GM23338 (cell line): ENCODE measurements at regions not wholly inside any gene's neighbourhood (a gene's known extent, or its start where the extent isn't known, plus 50 kb on each side); places are given as distances from the start of the nearest gene placed in this dataset.

Experiments
- ATAC-seq: fragments of 200-7000 bp; cut with Tn5 transposase; 3 replicates; pipeline ENCODE4 v1.9.1; 2020
- DNase-seq: peaks from one replicate; pipeline ENCODE4 v3.0.0-alpha.2; 2015; ENCODE audit warnings: low spot score
- H2AFZ ChIP-seq: fragments of 200-600 bp; sonication (generic); 2 replicates; pipeline ENCODE4 v1.8.0; 2016; ENCODE audit warnings: antibody characterized with exemption, mild to moderate bottlenecking, moderate library complexity
- H3F3A ChIP-seq: fragments of 200-600 bp; sonication (generic); replicated peaks from 2 replicates; pipeline ENCODE4 v1.8.0; 2017; ENCODE audit warnings: antibody characterized with exemption, mixed run types, low read depth
- H3K27ac ChIP-seq: fragments of 200-600 bp; sonication (generic); 2 replicates; pipeline ENCODE4 v1.6.1; 2016; ENCODE audit warnings: low read depth
- H3K27me3 ChIP-seq: fragments of 200-600 bp; sonication (generic); 2 replicates; pipeline ENCODE4 v1.8.0; 2016; ENCODE audit warnings: mild to moderate bottlenecking, mixed run types, moderate library complexity; ENCODE audit not compliant: insufficient read depth
- H3K36me3 ChIP-seq: fragments of 200-600 bp; sonication (generic); 2 replicates; pipeline ENCODE4 v1.8.0; 2016; ENCODE audit warnings: mild to moderate bottlenecking; ENCODE audit not compliant: insufficient read depth
- H3K4me1 ChIP-seq: fragments of 200-600 bp; sonication (generic); 2 replicates; pipeline ENCODE4 v1.8.0; 2016; ENCODE audit warnings: mild to moderate bottlenecking, moderate library complexity; ENCODE audit not compliant: insufficient read depth
- H3K4me2 ChIP-seq: fragments of 200-600 bp; sonication (generic); 2 replicates; pipeline ENCODE4 v1.7.1; 2017; ENCODE audit warnings: mixed run types
- H3K4me3 ChIP-seq: fragments of 200-600 bp; sonication (generic); 2 replicates; pipeline ENCODE4 v1.6.1; 2016; ENCODE audit warnings: mixed run types
- H3K79me2 ChIP-seq: fragments of 200-600 bp; sonication (generic); replicated peaks from 2 replicates; pipeline ENCODE4 v1.8.0; 2017; ENCODE audit warnings: mild to moderate bottlenecking; ENCODE audit not compliant: insufficient read depth
- H3K9me2 ChIP-seq: fragments of 200-600 bp; sonication (generic); 2 replicates; pipeline ENCODE4 v1.8.0; 2017; ENCODE audit not compliant: insufficient read depth
- H4K20me1 ChIP-seq: fragments of 200-600 bp; sonication (generic); replicated peaks from 2 replicates; pipeline ENCODE4 v1.8.0; 2017; ENCODE audit warnings: mild to moderate bottlenecking; ENCODE audit not compliant: insufficient read depth
- H3K27ac Mint-ChIP-seq: 2 replicates; pipeline ENCODE4 v1.8.0; 2020; ENCODE audit warnings: inconsistent platforms, mild to moderate bottlenecking, moderate library complexity, mixed read lengths
- H3K27me3 Mint-ChIP-seq: 3 replicates; pipeline ENCODE4 v1.8.0; 2022; ENCODE audit warnings: low read depth, mild to moderate bottlenecking, moderate library complexity, mixed read lengths, inconsistent platforms; ENCODE audit not compliant: insufficient read depth, poor library complexity
- H3K36me3 Mint-ChIP-seq: 3 replicates; pipeline ENCODE4 v1.8.0; 2021; ENCODE audit warnings: low read depth, mild to moderate bottlenecking, inconsistent platforms, moderate library complexity, mixed read lengths
- H3K4me1 Mint-ChIP-seq: 3 replicates; pipeline ENCODE4 v1.8.0; 2020; ENCODE audit warnings: mild to moderate bottlenecking, inconsistent platforms, mixed read lengths
- H3K4me3 Mint-ChIP-seq: 3 replicates; pipeline ENCODE4 v1.8.0; 2021; ENCODE audit warnings: moderate library complexity, mild to moderate bottlenecking, inconsistent platforms, mixed read lengths
- H3K9me3 Mint-ChIP-seq: 3 replicates; pipeline ENCODE4 v1.8.0; 2020; ENCODE audit warnings: moderate library complexity, mild to moderate bottlenecking, inconsistent platforms, mixed read lengths
- CREB1 ChIP-seq: fragments of 250-450 bp; sonication (Bioruptor Pico); IDR thresholded peaks from 2 replicates; pipeline ENCODE4 v1.5.0; 2020; ENCODE audit warnings: low read depth, mild to moderate bottlenecking, moderate library complexity
- ETS1 ChIP-seq: IDR thresholded peaks from 2 replicates; pipeline ENCODE4 v1.6.1; 2016; ENCODE audit warnings: antibody characterized with exemption
- EZH2 ChIP-seq: fragments of 200-600 bp; sonication (generic); IDR thresholded peaks from one replicate; pipeline ENCODE4 v1.8.0; 2017; ENCODE audit warnings: antibody characterized with exemption, mild to moderate bottlenecking, low read depth; ENCODE audit not compliant: unreplicated experiment
- EZH2phosphoT487 ChIP-seq: fragments of 200-600 bp; sonication (generic); IDR thresholded peaks from one replicate; pipeline ENCODE4 v1.8.1; 2018; ENCODE audit warnings: antibody characterized with exemption; ENCODE audit not compliant: unreplicated experiment
- REST ChIP-seq: IDR thresholded peaks from one replicate; pipeline ENCODE4 v1.6.1; 2018; ENCODE audit warnings: antibody characterized with exemption; ENCODE audit not compliant: unreplicated experiment
- STAT1 ChIP-seq: IDR thresholded peaks from one replicate; pipeline ENCODE4 v1.6.1; 2016; ENCODE audit warnings: antibody characterized with exemption; ENCODE audit not compliant: unreplicated experiment
- ZNF462 ChIP-seq: fragments of 250-450 bp; sonication (Bioruptor Pico); IDR thresholded peaks from 2 replicates; pipeline ENCODE4 v1.5.0; 2020; ENCODE audit warnings: mild to moderate bottlenecking, moderate library complexity
- TF ChIP-seq, protein P1 (sequence below), 2 experiments: fragments of 200-600 bp in 1 of 2; sonication (generic) in 1 of 2; conservative IDR thresholded peaks; 2 replicates each; pipeline versions ENCODE4 v1.5.1 to v1.6.1; 2016 to 2017; ENCODE audit warnings: antibody characterized with exemption in 2 of 2, low read depth in 2 of 2, mild to moderate bottlenecking in 2 of 2, moderate library complexity in 1 of 2

DNA sequence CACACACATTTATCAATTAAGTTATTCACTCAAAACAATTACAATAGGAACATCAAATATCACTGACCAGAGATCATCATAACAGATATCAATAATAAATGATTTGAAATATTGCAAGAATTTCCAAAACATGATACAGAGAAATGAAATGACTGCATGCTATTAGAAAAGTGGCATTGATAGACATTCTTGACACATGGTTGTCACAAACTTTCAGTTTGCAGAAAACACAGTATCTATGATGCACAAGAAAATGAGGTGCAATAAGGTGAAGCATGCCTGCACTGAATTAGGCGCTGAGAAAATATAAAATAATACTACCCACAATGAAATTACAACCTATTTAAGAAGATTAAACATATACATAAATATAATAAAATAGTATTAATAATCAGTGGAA is 198.0 kb upstream of the SYT1 start (continued):
- TF ChIP-seq, protein P1, sequence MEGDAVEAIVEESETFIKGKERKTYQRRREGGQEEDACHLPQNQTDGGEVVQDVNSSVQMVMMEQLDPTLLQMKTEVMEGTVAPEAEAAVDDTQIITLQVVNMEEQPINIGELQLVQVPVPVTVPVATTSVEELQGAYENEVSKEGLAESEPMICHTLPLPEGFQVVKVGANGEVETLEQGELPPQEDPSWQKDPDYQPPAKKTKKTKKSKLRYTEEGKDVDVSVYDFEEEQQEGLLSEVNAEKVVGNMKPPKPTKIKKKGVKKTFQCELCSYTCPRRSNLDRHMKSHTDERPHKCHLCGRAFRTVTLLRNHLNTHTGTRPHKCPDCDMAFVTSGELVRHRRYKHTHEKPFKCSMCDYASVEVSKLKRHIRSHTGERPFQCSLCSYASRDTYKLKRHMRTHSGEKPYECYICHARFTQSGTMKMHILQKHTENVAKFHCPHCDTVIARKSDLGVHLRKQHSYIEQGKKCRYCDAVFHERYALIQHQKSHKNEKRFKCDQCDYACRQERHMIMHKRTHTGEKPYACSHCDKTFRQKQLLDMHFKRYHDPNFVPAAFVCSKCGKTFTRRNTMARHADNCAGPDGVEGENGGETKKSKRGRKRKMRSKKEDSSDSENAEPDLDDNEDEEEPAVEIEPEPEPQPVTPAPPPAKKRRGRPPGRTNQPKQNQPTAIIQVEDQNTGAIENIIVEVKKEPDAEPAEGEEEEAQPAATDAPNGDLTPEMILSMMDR (conservative IDR thresholded peaks at IDR 0.05; ENCODE audit: low read depth in 2 of 2), result no peak
- no peak for TF ChIP-seq EZH2
- TF ChIP-seq EZH2phosphoT487, result no peak
- no peak for TF ChIP-seq REST

DNA sequence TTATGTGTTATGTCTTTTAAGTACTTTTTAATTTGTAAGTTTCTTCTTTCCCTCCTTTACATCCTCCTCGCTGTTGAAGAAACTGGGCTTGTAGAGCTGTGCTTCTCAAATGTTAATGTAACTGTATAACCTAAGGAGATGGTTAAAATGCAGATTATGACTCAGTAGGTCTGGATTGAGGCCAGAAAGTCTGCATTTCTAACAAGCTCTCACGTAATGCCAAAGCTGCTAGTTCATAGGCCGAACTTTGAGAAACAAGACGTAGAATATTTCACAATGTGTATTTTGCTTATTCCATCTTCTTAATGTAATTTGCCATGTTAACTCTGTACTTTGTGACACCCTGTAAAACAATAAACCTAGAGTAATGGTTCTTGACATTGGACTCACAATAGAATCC is 193.3 kb upstream of the SYT1 start:
- DNase-seq, result no peak
- TF ChIP-seq ZNF462 (CRISPR knock-in tag) (no peak), CREB1 (CRISPR knock-in tag) (no peak), ETS1 (no peak), STAT1 (no peak), EZH2 (no peak), REST (no peak)

More for the DNA sequence above, 193.3 kb upstream of the SYT1 start:
- no peaks in the 10 kb centered on the region for H3K9me3 Mint-ChIP-seq
- Histone ChIP-seq H2AFZ (peak overlapping the region; percentile 5; the same call in 1 of the 2 replicates), H3K27ac (no peak overlapping the region), H3K36me3 (no peaks in the 10 kb centered on the region), H3K4me1 (0 out of 2 replicates have a peak, but pooled peaks cover 4% of the 10 kb centered on the region), H4K20me1 (no peaks in the 10 kb centered on the region), H3K27me3 (no peaks in the 10 kb centered on the region), H3F3A (no peaks in the 10 kb centered on the region), H3K4me2 (no peak overlapping the region), H3K9me2 (no peaks in the 10 kb centered on the region), H3K79me2 (no peaks in the 10 kb centered on the region), H3K4me3 (no peak overlapping the region)
- H3K27ac Mint-ChIP-seq, result no peak overlapping the region
- no peak overlapping the region for H3K4me3 Mint-ChIP-seq
- no peak for ATAC-seq
- H3K27me3 Mint-ChIP-seq, result no peaks in the 10 kb centered on the region
- no peaks in the 10 kb centered on the region for H3K36me3 Mint-ChIP-seq
- peaks cover 4% of the 10 kb centered on the region; the same call in 2 of the 3 replicates for H3K4me1 Mint-ChIP-seq
